Panc1 (cell line): ENCODE measurements at regions not wholly inside any gene's neighbourhood (a gene's known extent, or its start where the extent isn't known, plus 50 kb on each side); places are given as distances from the start of the nearest gene placed in this dataset.

Source experiments
- ATAC-seq: fragments of 200-7000 bp; cut with Tn5 transposase; 2 replicates; pipeline ENCODE4 v1.9.1; 2020; ENCODE audit warnings: mild to moderate bottlenecking, moderate library complexity
- BruUV-seq: library from RNA; stranded (reverse); fragments of 400-500 nt; replicated peaks from 2 replicates; lab custom pipeline; 2021; lab: Mats Ljungman, UMichigan
- CTCF ChIA-PET: fragments of 300-600 bp; sonication (Branson Sonifier 250); formaldehyde crosslinking; loops from one replicate; lab custom pipeline; 2022; ENCODE audit warnings: antibody characterized with exemption; lab: Charles Lee
- POLR2A ChIA-PET: fragments of 300-600 bp; sonication (Branson Sonifier 250); formaldehyde crosslinking; loops from one replicate; lab custom pipeline; 2022; ENCODE audit warnings: antibody characterized with exemption; lab: Charles Lee
- DNase-seq: peaks from one replicate; pipeline ENCODE4 v3.0.0-alpha.2; 2010; ENCODE audit warnings: low read depth, low spot score
- H3K27ac ChIP-seq: 2 replicates; pipeline ENCODE4 v1.5.1; 2011; ENCODE audit warnings: mild to moderate bottlenecking, low read length, inconsistent platforms
- H3K27me3 ChIP-seq: fragments of 200-500 bp; sonication (Bioruptor generic); 2 replicates; pipeline ENCODE4 v1.6.0; 2014; ENCODE audit warnings: low read length, inconsistent platforms; ENCODE audit not compliant: control insufficient read depth, insufficient read depth
- H3K36me3 ChIP-seq: fragments of 200-500 bp; sonication (Bioruptor generic); 2 replicates; pipeline ENCODE4 v1.5.1; 2014; ENCODE audit warnings: inconsistent platforms, mild to moderate bottlenecking, low read length, moderate library complexity; ENCODE audit not compliant: control insufficient read depth, insufficient read depth
- H3K4me1 ChIP-seq: 2 replicates; pipeline ENCODE4 v1.5.1; 2011; ENCODE audit warnings: inconsistent platforms, mild to moderate bottlenecking, low read length, moderate library complexity; ENCODE audit not compliant: control insufficient read depth, insufficient read depth
- H3K4me3 ChIP-seq, 2 experiments: 2 replicates each; pipeline ENCODE4 v1.5.1; 2011 to 2012; ENCODE audit warnings: low read depth in 2 of 2, low read length in 2 of 2, mild to moderate bottlenecking in 2 of 2, inconsistent platforms in 1 of 2, moderate library complexity in 1 of 2
- H3K9me3 ChIP-seq: fragments of 200-500 bp; sonication (Bioruptor generic); 2 replicates; pipeline ENCODE4 v1.5.1; 2014; ENCODE audit warnings: low read depth, mild to moderate bottlenecking, inconsistent platforms, low read length, moderate library complexity; ENCODE audit not compliant: control insufficient read depth, insufficient read depth
- CTCF ChIP-seq: fragments of 450-650 bp; IDR thresholded peaks from 2 replicates; pipeline ENCODE4 v1.5.1; 2017; ENCODE audit warnings: mild to moderate bottlenecking
- POLR2AphosphoS5 ChIP-seq: IDR thresholded peaks from 2 replicates; pipeline ENCODE4 v1.6.1; 2012; ENCODE audit warnings: mild to moderate bottlenecking, low read depth, low read length, moderate library complexity
- REST ChIP-seq, 2 experiments: IDR thresholded peaks; 2 replicates each; pipeline ENCODE4 v1.6.1; 2011 to 2012; ENCODE audit warnings: low read depth in 2 of 2, control low read depth in 1 of 2, low read length in 1 of 2, mild to moderate bottlenecking in 1 of 2, moderate library complexity in 1 of 2; ENCODE audit not compliant: insufficient read depth in 1 of 2
- SIN3A ChIP-seq: IDR thresholded peaks from 2 replicates; pipeline ENCODE4 v1.6.1; 2012; ENCODE audit warnings: low read depth, mild to moderate bottlenecking, low read length, moderate library complexity, borderline replicate concordance; ENCODE audit not compliant: insufficient read depth
- TCF7L2 ChIP-seq: IDR thresholded peaks from 2 replicates; pipeline ENCODE4 v1.6.1; 2011; ENCODE audit warnings: mild to moderate bottlenecking, low read depth, low read length, inconsistent platforms
- in situ Hi-C: cut with HindIII; loops from 2 replicates; pipeline ENCODE4 v1.10.0; 2016; ENCODE audit warnings: low sequenced_read_pairs, low pct_unique_long_range_greater_than_20kb
- intact Hi-C: fragments of 100-400 bp; cut with micrococcal nuclease; formaldehyde crosslinking; loops from one replicate; pipeline ENCODE4 v1.10.0; 2022; ENCODE audit not compliant: unreplicated experiment

GRCh38 chr20:19890445-19891051, 126.6 kb upstream of the NAA20 start:
- CTCF ChIA-PET: no interaction called here
- intact Hi-C loops (no loop called here), in situ Hi-C loops (no loop called here)
- peaks cover 16% of the 10 kb centered on the region for H3K4me1 ChIP-seq
- TF ChIP-seq REST (IDR thresholded peaks at IDR 0.05; ENCODE audit: insufficient read depth in 1 of 2, low read depth in 2 of 2, low read length in 1 of 2) (no peak), CTCF (no peak), TCF7L2 (no peak), POLR2AphosphoS5 (no peak)
- no TSS peak for BruUV-seq
- POLR2A ChIA-PET: interaction anchor here (0.5 kb wide), 1 partner anchor 89 kb away, joined by 19 read pairs; no protein-coding TSS in a partner anchor
- H3K27me3 ChIP-seq: no peaks in the 10 kb centered on the region
- peak overlapping the region; percentile 98 for H3K27ac ChIP-seq
- no peaks in the 10 kb centered on the region for H3K9me3 ChIP-seq
- H3K36me3 ChIP-seq: no peaks in the 10 kb centered on the region; the same call in 1 of the 2 replicates
- ATAC-seq: no peak
- DNase-seq: no peak
- H3K4me3 ChIP-seq: peak overlapping the region; percentile 45 to 71

- Histone ChIP-seq H3K27me3 (no peaks in the 10 kb centered on the region), H3K4me1 (peaks cover 13% of the 10 kb centered on the region), H3K36me3 (no peaks in the 10 kb centered on the region; the same call in 1 of the 2 replicates), H3K4me3 (no peak overlapping the region), H3K9me3 (peaks cover 5% of the 10 kb centered on the region; the same call in 1 of the 2 replicates), H3K27ac (no peak overlapping the region)
- no TSS peak for BruUV-seq
- CTCF ChIA-PET: no interaction called here
- POLR2A ChIA-PET: no interaction called here
- in situ Hi-C loops (no loop called here), intact Hi-C loops (no loop called here)
- TF ChIP-seq SIN3A (no peak), POLR2AphosphoS5 (no peak), CTCF (no peak), TCF7L2 (no peak), REST (IDR thresholded peaks at IDR 0.05; ENCODE audit: insufficient read depth in 1 of 2, low read depth in 2 of 2, low read length in 1 of 2) (no peak)
- DNase-seq (no peak), ATAC-seq (no peak)
Observed at GRCh38 chr20:19893356-19893755, 123.8 kb upstream of the NAA20 start.
